Fibroblast of pulmonary artery (primary cell): ENCODE measurements at regions not wholly inside any gene's neighbourhood (a gene's known extent, or its start where the extent isn't known, plus 50 kb on each side); places are given as distances from the start of the nearest gene placed in this dataset.
"Not testable (repeated sequence)": the region's sequence is repeated elsewhere in the genome, so short reads cannot be mapped to it uniquely, and the experiment has no call there.

Experiments
- DNase-seq: peaks from one replicate; pipeline ENCODE4 v3.0.0-alpha.2; 2010; ENCODE audit warnings: low read depth
- H3K4me3 ChIP-seq: replicated peaks from 2 replicates; pipeline ENCODE4 v1.5.1; 2011; ENCODE audit warnings: low read depth, mild to moderate bottlenecking, control low read depth, low read length, moderate library complexity
- TF ChIP-seq, protein P1 (sequence below): IDR thresholded peaks from 2 replicates; pipeline ENCODE4 v1.5.1; 2011; ENCODE audit warnings: mild to moderate bottlenecking, control low read depth, low read length, inconsistent platforms; ENCODE audit errors: missing control alignments

DNA sequence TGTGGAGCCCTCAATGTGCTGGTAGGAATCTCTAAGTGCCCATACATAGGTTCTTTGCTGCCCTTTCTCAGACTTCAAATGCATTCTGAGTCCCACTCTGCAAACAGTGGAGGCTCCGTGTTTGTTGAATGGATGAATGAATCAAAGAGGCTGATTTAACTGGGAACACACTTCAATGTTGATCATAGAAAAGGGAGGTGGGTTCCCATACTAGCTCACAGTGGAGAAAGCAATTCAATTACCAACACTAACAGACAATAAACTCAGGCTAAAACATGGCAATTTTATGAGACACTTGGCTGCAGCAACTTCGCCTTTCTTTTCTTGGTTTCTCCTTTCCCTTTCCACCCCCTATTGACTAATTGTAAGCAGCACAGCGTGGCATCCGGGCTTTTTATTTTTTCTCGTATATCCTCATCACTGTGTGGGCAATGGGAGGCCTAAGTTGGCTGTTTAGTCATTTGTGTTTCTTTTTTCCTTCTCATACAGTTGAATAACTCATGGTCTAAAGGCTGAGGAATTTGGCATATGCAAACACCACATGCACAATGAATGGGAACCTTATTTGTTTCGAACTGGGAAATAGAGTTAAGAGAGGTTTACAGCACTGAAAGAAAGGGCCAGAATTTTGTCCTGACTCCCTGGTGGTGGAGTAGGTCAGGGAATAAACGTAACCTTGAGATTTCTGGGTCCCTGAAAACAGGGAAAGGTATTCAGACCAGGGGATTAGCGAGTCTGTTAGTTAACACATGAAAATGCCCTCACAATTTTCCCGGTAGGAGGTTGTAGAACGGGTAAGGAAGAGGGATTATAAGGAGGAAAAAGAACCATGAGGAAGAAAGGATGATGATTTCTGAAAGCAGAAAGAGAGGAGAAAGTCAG is 858.5 kb downstream of the KCNMA1 start:
- no peak for DNase-seq
- no peak overlapping the region for H3K4me3 ChIP-seq
- TF ChIP-seq, protein P1, sequence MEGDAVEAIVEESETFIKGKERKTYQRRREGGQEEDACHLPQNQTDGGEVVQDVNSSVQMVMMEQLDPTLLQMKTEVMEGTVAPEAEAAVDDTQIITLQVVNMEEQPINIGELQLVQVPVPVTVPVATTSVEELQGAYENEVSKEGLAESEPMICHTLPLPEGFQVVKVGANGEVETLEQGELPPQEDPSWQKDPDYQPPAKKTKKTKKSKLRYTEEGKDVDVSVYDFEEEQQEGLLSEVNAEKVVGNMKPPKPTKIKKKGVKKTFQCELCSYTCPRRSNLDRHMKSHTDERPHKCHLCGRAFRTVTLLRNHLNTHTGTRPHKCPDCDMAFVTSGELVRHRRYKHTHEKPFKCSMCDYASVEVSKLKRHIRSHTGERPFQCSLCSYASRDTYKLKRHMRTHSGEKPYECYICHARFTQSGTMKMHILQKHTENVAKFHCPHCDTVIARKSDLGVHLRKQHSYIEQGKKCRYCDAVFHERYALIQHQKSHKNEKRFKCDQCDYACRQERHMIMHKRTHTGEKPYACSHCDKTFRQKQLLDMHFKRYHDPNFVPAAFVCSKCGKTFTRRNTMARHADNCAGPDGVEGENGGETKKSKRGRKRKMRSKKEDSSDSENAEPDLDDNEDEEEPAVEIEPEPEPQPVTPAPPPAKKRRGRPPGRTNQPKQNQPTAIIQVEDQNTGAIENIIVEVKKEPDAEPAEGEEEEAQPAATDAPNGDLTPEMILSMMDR, result no peak

DNA sequence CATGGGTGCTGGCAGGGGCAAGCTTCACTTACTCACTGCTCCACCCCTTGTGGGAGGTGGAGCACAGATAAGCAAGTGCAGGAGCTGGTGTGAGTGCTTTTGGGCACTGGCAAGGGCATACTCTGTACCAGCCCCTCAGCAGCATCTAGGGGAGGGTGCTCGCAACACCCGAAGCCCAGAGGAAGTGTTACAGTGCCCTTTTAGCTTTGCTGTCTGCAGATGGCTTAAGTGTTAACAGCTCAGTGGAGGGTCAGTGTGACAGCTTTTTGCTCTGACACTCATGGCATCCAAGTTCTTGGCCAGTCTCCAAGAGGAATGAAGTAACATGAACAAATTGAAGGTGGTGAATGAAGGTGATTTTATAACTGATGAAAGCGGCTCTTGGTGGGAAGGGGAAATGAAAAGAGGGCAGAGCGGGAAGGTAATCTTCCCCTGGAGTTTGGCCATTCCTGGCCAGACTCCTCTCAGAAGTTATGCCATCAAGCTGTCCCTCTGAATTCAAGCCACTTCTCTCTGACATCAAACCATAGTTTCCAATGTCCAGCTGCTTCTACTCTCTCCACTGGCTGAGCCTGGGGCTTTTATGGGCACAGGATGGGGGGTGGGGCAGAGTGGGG is 862.5 kb downstream of the KCNMA1 start:
- H3K4me3 ChIP-seq, result no peak overlapping the region
- no peak for DNase-seq
- TF ChIP-seq, protein P1, result no peak

- DNase-seq, result no peak
- H3K4me3 ChIP-seq, result no peak overlapping the region
- TF ChIP-seq, protein P1, result no peak
Observed at GRCh38 chr10:76769582-76769981, 868.0 kb downstream of the KCNMA1 start.

GRCh38 chr10:76769161-76769560 is 868.4 kb downstream of the KCNMA1 start:
- TF ChIP-seq, protein P1, result no peak

GRCh38 chr10:76766682-76767081 is 870.9 kb downstream of the KCNMA1 start:
- DNase-seq, result no peak
- TF ChIP-seq, protein P1, result no peak
- no peak overlapping the region for H3K4me3 ChIP-seq

More at GRCh38 chr10:76769161-76769560, 868.4 kb downstream of the KCNMA1 start:
- DNase-seq, result no peak
- H3K4me3 ChIP-seq, result no peak overlapping the region

DNA sequence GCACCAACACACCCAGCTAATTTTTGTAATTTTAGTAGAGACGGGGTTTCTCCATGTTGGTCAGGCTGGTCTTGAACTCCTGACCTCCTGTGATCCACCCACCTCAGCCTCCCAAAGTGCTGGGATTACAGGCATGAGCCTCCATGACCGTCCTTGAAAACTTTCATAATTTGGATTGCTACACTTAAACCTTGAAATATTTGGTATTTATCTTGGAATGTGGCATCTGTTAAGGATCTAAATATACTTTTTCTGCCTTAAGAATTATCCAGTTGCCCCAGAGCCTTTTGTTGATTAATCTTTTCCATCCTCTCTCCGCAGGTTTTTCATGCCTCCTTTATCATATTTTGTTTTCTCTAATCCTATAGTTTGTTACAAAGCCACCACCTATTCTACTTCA is 872.7 kb downstream of the KCNMA1 start:
- not testable (repeated sequence) for DNase-seq, H3K4me3 ChIP-seq

DNA sequence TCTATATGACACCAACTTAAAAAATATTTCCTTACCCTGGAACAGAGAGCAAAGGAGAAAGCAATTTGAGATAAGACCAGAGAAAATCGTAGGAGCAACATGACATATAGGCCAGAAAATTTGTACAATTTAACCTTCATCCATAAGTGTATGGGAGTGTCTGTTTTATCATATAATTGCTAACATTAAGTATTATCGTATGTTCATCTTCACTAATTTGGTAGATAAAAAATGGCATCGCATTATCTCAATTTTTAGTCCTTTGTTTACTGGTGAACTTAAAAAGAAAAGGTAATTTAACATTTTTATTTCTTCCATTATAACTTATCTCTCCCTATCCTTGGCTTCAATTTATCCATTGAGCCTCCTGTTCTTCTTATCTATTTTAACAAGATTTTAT is 873.4 kb downstream of the KCNMA1 start:
- H3K4me3 ChIP-seq, result no peak overlapping the region
- TF ChIP-seq, protein P1, result no peak
- DNase-seq, result no peak
